ENCODE measurements at regions not wholly inside any gene's neighbourhood (a gene's known extent, or its start where the extent isn't known, plus 50 kb on each side); places are given as distances from the start of the nearest gene placed in this dataset.

DNA sequence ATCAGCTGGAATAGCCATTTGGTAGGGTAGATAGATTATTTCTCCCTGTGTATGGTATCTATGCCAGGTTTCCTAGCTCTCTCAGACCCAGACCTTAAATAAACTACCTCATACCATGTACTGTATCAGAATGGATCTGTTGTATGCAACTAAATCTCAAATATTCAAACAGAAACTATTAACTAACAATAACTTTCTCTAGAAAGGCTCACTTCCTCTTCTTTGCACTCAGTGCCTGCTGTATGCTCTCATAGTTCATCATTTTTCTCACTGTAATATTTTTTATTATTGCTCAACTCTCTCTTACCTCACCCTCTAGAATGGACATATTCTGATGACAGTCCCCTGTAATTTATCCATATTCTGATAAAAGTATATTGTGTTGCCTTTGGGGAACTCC, 182.4 kb downstream of the TOX3 start:
- TF ChIP-seq POLR2AphosphoS5 (IDR thresholded peaks at IDR 0.05; ENCODE audit: low read depth): no peak
- no peak for TF ChIP-seq JUNB (IDR thresholded peaks at IDR 0.05; ENCODE audit: unreplicated experiment)
- TF ChIP-seq, protein P1, sequence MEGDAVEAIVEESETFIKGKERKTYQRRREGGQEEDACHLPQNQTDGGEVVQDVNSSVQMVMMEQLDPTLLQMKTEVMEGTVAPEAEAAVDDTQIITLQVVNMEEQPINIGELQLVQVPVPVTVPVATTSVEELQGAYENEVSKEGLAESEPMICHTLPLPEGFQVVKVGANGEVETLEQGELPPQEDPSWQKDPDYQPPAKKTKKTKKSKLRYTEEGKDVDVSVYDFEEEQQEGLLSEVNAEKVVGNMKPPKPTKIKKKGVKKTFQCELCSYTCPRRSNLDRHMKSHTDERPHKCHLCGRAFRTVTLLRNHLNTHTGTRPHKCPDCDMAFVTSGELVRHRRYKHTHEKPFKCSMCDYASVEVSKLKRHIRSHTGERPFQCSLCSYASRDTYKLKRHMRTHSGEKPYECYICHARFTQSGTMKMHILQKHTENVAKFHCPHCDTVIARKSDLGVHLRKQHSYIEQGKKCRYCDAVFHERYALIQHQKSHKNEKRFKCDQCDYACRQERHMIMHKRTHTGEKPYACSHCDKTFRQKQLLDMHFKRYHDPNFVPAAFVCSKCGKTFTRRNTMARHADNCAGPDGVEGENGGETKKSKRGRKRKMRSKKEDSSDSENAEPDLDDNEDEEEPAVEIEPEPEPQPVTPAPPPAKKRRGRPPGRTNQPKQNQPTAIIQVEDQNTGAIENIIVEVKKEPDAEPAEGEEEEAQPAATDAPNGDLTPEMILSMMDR (conservative IDR thresholded peaks at IDR 0.05; ENCODE audit: low read depth in 2 of 2): no peak
- TF ChIP-seq EZH2phosphoT487 (IDR thresholded peaks at IDR 0.05; ENCODE audit: unreplicated experiment): no peak
- TF ChIP-seq, protein P2, sequence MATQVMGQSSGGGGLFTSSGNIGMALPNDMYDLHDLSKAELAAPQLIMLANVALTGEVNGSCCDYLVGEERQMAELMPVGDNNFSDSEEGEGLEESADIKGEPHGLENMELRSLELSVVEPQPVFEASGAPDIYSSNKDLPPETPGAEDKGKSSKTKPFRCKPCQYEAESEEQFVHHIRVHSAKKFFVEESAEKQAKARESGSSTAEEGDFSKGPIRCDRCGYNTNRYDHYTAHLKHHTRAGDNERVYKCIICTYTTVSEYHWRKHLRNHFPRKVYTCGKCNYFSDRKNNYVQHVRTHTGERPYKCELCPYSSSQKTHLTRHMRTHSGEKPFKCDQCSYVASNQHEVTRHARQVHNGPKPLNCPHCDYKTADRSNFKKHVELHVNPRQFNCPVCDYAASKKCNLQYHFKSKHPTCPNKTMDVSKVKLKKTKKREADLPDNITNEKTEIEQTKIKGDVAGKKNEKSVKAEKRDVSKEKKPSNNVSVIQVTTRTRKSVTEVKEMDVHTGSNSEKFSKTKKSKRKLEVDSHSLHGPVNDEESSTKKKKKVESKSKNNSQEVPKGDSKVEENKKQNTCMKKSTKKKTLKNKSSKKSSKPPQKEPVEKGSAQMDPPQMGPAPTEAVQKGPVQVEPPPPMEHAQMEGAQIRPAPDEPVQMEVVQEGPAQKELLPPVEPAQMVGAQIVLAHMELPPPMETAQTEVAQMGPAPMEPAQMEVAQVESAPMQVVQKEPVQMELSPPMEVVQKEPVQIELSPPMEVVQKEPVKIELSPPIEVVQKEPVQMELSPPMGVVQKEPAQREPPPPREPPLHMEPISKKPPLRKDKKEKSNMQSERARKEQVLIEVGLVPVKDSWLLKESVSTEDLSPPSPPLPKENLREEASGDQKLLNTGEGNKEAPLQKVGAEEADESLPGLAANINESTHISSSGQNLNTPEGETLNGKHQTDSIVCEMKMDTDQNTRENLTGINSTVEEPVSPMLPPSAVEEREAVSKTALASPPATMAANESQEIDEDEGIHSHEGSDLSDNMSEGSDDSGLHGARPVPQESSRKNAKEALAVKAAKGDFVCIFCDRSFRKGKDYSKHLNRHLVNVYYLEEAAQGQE (IDR thresholded peaks at IDR 0.05; ENCODE audit: unreplicated experiment): no peak
- TF ChIP-seq EZH2 (IDR thresholded peaks at IDR 0.05; ENCODE audit: low read depth, unreplicated experiment): no peak
- TF ChIP-seq, protein P3, sequence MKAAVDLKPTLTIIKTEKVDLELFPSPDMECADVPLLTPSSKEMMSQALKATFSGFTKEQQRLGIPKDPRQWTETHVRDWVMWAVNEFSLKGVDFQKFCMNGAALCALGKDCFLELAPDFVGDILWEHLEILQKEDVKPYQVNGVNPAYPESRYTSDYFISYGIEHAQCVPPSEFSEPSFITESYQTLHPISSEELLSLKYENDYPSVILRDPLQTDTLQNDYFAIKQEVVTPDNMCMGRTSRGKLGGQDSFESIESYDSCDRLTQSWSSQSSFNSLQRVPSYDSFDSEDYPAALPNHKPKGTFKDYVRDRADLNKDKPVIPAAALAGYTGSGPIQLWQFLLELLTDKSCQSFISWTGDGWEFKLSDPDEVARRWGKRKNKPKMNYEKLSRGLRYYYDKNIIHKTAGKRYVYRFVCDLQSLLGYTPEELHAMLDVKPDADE (IDR thresholded peaks at IDR 0.05): no peak
- no peak for TF ChIP-seq CREB1 (CRISPR knock-in tag; IDR thresholded peaks at IDR 0.05; ENCODE audit: low read depth)
- TF ChIP-seq ZNF331 (CRISPR knock-in tag; IDR thresholded peaks at IDR 0.05; ENCODE audit: low read depth): no peak
- TF ChIP-seq, protein P4, sequence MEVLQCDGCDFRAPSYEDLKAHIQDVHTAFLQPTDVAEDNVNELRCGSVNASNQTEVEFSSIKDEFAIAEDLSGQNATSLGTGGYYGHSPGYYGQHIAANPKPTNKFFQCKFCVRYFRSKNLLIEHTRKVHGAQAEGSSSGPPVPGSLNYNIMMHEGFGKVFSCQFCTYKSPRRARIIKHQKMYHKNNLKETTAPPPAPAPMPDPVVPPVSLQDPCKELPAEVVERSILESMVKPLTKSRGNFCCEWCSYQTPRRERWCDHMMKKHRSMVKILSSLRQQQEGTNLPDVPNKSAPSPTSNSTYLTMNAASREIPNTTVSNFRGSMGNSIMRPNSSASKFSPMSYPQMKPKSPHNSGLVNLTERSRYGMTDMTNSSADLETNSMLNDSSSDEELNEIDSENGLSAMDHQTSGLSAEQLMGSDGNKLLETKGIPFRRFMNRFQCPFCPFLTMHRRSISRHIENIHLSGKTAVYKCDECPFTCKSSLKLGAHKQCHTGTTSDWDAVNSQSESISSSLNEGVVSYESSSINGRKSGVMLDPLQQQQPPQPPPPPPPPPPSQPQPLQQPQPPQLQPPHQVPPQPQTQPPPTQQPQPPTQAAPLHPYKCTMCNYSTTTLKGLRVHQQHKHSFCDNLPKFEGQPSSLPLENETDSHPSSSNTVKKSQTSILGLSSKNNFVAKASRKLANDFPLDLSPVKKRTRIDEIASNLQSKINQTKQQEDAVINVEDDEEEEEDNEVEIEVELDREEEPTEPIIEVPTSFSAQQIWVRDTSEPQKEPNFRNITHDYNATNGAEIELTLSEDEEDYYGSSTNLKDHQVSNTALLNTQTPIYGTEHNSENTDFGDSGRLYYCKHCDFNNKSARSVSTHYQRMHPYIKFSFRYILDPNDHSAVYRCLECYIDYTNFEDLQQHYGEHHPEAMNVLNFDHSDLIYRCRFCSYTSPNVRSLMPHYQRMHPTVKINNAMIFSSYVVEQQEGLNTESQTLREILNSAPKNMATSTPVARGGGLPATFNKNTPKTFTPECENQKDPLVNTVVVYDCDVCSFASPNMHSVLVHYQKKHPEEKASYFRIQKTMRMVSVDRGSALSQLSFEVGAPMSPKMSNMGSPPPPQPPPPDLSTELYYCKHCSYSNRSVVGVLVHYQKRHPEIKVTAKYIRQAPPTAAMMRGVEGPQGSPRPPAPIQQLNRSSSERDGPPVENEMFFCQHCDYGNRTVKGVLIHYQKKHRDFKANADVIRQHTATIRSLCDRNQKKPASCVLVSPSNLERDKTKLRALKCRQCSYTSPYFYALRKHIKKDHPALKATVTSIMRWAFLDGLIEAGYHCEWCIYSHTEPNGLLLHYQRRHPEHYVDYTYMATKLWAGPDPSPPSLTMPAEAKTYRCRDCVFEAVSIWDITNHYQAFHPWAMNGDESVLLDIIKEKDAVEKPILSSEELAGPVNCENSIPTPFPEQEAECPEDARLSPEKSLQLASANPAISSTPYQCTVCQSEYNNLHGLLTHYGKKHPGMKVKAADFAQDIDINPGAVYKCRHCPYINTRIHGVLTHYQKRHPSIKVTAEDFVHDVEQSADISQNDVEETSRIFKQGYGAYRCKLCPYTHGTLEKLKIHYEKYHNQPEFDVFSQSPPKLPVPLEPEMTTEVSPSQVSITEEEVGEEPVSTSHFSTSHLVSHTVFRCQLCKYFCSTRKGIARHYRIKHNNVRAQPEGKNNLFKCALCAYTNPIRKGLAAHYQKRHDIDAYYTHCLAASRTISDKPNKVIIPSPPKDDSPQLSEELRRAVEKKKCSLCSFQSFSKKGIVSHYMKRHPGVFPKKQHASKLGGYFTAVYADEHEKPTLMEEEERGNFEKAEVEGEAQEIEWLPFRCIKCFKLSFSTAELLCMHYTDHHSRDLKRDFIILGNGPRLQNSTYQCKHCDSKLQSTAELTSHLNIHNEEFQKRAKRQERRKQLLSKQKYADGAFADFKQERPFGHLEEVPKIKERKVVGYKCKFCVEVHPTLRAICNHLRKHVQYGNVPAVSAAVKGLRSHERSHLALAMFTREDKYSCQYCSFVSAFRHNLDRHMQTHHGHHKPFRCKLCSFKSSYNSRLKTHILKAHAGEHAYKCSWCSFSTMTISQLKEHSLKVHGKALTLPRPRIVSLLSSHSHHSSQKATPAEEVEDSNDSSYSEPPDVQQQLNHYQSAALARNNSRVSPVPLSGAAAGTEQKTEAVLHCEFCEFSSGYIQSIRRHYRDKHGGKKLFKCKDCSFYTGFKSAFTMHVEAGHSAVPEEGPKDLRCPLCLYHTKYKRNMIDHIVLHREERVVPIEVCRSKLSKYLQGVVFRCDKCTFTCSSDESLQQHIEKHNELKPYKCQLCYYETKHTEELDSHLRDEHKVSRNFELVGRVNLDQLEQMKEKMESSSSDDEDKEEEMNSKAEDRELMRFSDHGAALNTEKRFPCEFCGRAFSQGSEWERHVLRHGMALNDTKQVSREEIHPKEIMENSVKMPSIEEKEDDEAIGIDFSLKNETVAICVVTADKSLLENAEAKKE (CRISPR knock-in tag; IDR thresholded peaks at IDR 0.05): no peak
- TF ChIP-seq STAT1 (IDR thresholded peaks at IDR 0.05; ENCODE audit: unreplicated experiment): no peak
